Suprapubic skin (tissue), 4 donors: ENCODE measurements at regions not wholly inside any gene's neighbourhood (a gene's known extent, or its start where the extent isn't known, plus 50 kb on each side); places are given as distances from the start of the nearest gene placed in this dataset.

ENCODE experiments used
- DNase-seq, 2 donors: peaks; one replicate each; pipeline ENCODE4 v3.0.0-alpha.2; 2019; ENCODE audit warnings: low spot score in 2 of 2
- H3K27ac ChIP-seq: fragments of 200-600 bp; sonication (generic); one replicate; pipeline ENCODE4 v1.5.1; 2019
- H3K27me3 ChIP-seq: fragments of 200-600 bp; sonication (generic); one replicate; pipeline ENCODE4 v1.5.1; 2019
- H3K36me3 ChIP-seq: fragments of 200-600 bp; sonication (generic); one replicate; pipeline ENCODE4 v1.5.1; 2019
- H3K4me1 ChIP-seq: fragments of 200-600 bp; sonication (generic); one replicate; pipeline ENCODE4 v1.5.1; 2019
- H3K4me3 ChIP-seq: fragments of 200-600 bp; sonication (generic); one replicate; pipeline ENCODE4 v1.5.1; 2019; ENCODE audit warnings: mild to moderate bottlenecking
- H3K9me3 ChIP-seq: fragments of 200-600 bp; sonication (generic); one replicate; pipeline ENCODE4 v1.5.1; 2019
- CTCF ChIP-seq, 2 donors: fragments of 200-600 bp in 1 of 2; fragments of 450-650 bp in 1 of 2; sonication (generic) in 1 of 2; IDR thresholded peaks; one replicate each; pipeline ENCODE4 v1.5.1; 2016 to 2019; ENCODE audit warnings: antibody characterized with exemption in 2 of 2, mild to moderate bottlenecking in 1 of 2, moderate library complexity in 1 of 2
- EP300 ChIP-seq: sonication (generic); formaldehyde crosslinking; IDR thresholded peaks from one replicate; pipeline ENCODE4 v1.6.1; 2017; ENCODE audit warnings: antibody characterized with exemption
- POLR2A ChIP-seq, 2 donors: fragments of 450-650 bp; IDR thresholded peaks; one replicate each; pipeline ENCODE4 v1.6.1; 2017; ENCODE audit warnings: antibody characterized with exemption in 2 of 2, mild to moderate bottlenecking in 2 of 2, moderate library complexity in 2 of 2
- POLR2AphosphoS5 ChIP-seq, 3 donors: sonication (generic); formaldehyde crosslinking; IDR thresholded peaks; one replicate each; pipeline ENCODE4 v1.6.1; 2017; ENCODE audit warnings: antibody characterized with exemption in 3 of 3
- WGBS: methylation state at CpG from one replicate; pipeline ENCODE4 v1.1.5; 2018; 5-methylcytosine and 5-hydroxymethylcytosine counted together

DNA sequence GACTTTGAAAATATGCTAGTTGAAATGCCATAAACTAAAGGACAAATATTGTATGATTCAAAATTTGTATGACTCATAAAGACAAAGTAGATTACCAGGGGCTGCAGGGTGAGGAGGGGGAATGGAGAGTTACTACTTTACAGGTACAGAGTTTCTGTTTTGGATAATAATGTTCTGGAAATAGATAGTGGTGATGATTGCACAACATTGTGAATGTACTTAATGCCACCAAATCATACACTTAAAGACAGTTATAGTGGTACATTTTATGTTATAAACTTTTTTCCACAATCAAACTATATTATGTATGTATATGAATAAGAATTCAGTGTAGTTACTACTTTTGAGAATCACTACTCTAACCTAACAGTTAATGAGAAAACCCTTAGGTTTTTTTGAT is 368.1 kb downstream of the ZFHX3 start:
- Histone ChIP-seq H3K9me3 (no peaks in the 10 kb centered on the region), H3K27ac (no peak overlapping the region), H3K36me3 (no peaks in the 10 kb centered on the region), H3K27me3 (no peaks in the 10 kb centered on the region), H3K4me1 (no peaks in the 10 kb centered on the region), H3K4me3 (no peak overlapping the region)
- DNase-seq = no peak
- TF ChIP-seq EP300 (no peak), CTCF (IDR thresholded peaks at IDR 0.05) (no peak), POLR2AphosphoS5 (IDR thresholded peaks at IDR 0.05) (no peak), POLR2A (IDR thresholded peaks at IDR 0.05) (no peak)

- Histone ChIP-seq H3K27ac (no peak overlapping the region), H3K4me1 (no peaks in the 10 kb centered on the region), H3K36me3 (no peaks in the 10 kb centered on the region), H3K4me3 (no peak overlapping the region), H3K27me3 (no peaks in the 10 kb centered on the region), H3K9me3 (peaks cover 4% of the 10 kb centered on the region)
- TF ChIP-seq CTCF (IDR thresholded peaks at IDR 0.05) = no peak
- no peak for TF ChIP-seq POLR2A (IDR thresholded peaks at IDR 0.05)
- no peak for TF ChIP-seq POLR2AphosphoS5 (IDR thresholded peaks at IDR 0.05)
- no peak for TF ChIP-seq EP300
- 92% methylated on average over 2 of the region's 2 CpGs for WGBS
- no peak for DNase-seq
Measured at GRCh38 chr16:72677662-72678447, 370.1 kb downstream of the ZFHX3 start.

GRCh38 chr16:72673118-72673517 is 374.8 kb downstream of the ZFHX3 start:
- DNase-seq = no peak
- Histone ChIP-seq H3K27ac (no peak overlapping the region), H3K27me3 (no peaks in the 10 kb centered on the region), H3K4me3 (no peak overlapping the region), H3K9me3 (peaks cover 15% of the 10 kb centered on the region), H3K4me1 (no peaks in the 10 kb centered on the region), H3K36me3 (no peaks in the 10 kb centered on the region)
- TF ChIP-seq CTCF (IDR thresholded peaks at IDR 0.05) = no peak
- 86% methylated on average over 1 of the region's 1 CpG for WGBS

DNA sequence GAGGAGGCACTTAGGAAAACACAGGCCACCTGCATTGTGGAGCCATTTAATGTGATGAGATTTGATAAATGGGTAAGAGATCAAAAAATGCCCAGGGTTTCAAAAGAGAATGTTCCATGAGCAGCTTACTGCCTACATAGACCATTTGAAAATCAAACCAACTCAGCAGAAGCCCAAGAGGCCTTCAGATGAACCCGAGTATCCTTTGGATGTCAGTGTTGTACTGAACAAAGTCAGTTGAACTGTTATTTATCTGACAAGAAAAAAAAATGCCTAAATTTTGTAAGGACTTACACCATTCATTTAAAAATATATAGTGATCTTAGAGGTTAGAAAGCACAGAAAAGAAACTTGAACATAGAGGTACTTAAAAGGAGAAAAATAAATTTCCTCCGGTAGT is 381.7 kb downstream of the ZFHX3 start:
- Histone ChIP-seq H3K4me1 (peaks cover 14% of the 10 kb centered on the region), H3K27me3 (no peaks in the 10 kb centered on the region), H3K4me3 (no peak overlapping the region), H3K36me3 (no peaks in the 10 kb centered on the region), H3K27ac (no peak overlapping the region), H3K9me3 (no peaks in the 10 kb centered on the region)
- no peak for DNase-seq
- WGBS = 87% methylated on average over 2 of the region's 2 CpGs
- TF ChIP-seq EP300 = no peak
- TF ChIP-seq POLR2A (IDR thresholded peaks at IDR 0.05) = no peak
- TF ChIP-seq POLR2AphosphoS5 (IDR thresholded peaks at IDR 0.05) = no peak
- TF ChIP-seq CTCF (IDR thresholded peaks at IDR 0.05) = no peak

- WGBS = 20% methylated on average over 4 of the region's 4 CpGs
- peak overlapping the region; percentile 85 for H3K4me3 ChIP-seq
- no peak for DNase-seq
Measured at GRCh38 chr16:72665701-72666100, 382.2 kb downstream of the ZFHX3 start.

More at GRCh38 chr16:72665701-72666100, 382.2 kb downstream of the ZFHX3 start:
- Histone ChIP-seq H3K36me3 (no peaks in the 10 kb centered on the region), H3K4me1 (peaks cover 14% of the 10 kb centered on the region), H3K9me3 (no peaks in the 10 kb centered on the region), H3K27ac (no peak overlapping the region), H3K27me3 (no peaks in the 10 kb centered on the region)
- TF ChIP-seq POLR2A (IDR thresholded peaks at IDR 0.05) (no peak), POLR2AphosphoS5 (IDR thresholded peaks at IDR 0.05) (no peak), EP300 (no peak), CTCF (IDR thresholded peaks at IDR 0.05) (no peak)
